HG03565 (cell line): ENCODE measurements at regions not wholly inside any gene's neighbourhood (a gene's known extent, or its start where the extent isn't known, plus 50 kb on each side); places are given as distances from the start of the nearest gene placed in this dataset.
A peak's percentile ranks its signal among the peaks of the same experiment; 100 is the strongest.
"Not testable (repeated sequence)": the region's sequence is repeated elsewhere in the genome, so short reads cannot be mapped to it uniquely, and the experiment has no call there.

Source experiments
- ATAC-seq: cut with Tn5 transposase; IDR thresholded peaks from one replicate; pipeline ENCODE4 v1.9.1; 2021; ENCODE audit warnings: mild to moderate bottlenecking, moderate library complexity; ENCODE audit not compliant: unreplicated experiment

- no peak for ATAC-seq
Observed at GRCh38 chr4:184335520-184335919, 117.8 kb upstream of the ENPP6 start.

GRCh38 chr4:184333446-184333845, 115.8 kb upstream of the ENPP6 start:
- not testable (repeated sequence) for ATAC-seq

- no peak for ATAC-seq
Observed at GRCh38 chr4:184331268-184331995, 113.8 kb upstream of the ENPP6 start.

- ATAC-seq = not testable (repeated sequence)
Observed at GRCh38 chr4:184330517-184331094, 112.9 kb upstream of the ENPP6 start.

GRCh38 chr4:184329659-184330400, 112.2 kb upstream of the ENPP6 start:
- peak; percentile 60 for ATAC-seq

- ATAC-seq = no peak
Observed at GRCh38 chr4:184329235-184329634, 111.6 kb upstream of the ENPP6 start.

- ATAC-seq = peak; percentile 68
Observed at GRCh38 chr4:184328022-184328736, 110.5 kb upstream of the ENPP6 start.

- no peak for ATAC-seq
Observed at GRCh38 chr4:184324939-184325477, 107.3 kb upstream of the ENPP6 start.

GRCh38 chr4:184322328-184323025, 104.8 kb upstream of the ENPP6 start:
- ATAC-seq = no peak

GRCh38 chr4:184320631-184321030, 103.0 kb upstream of the ENPP6 start:
- ATAC-seq = no peak

GRCh38 chr4:184318852-184319251, 101.2 kb upstream of the ENPP6 start:
- ATAC-seq = no peak

- ATAC-seq = no peak
Observed at GRCh38 chr4:184317234-184317918, 99.7 kb upstream of the ENPP6 start.

GRCh38 chr4:184316821-184317220, 99.1 kb upstream of the ENPP6 start:
- no peak for ATAC-seq

- no peak for ATAC-seq
Observed at GRCh38 chr4:184315675-184316359, 98.1 kb upstream of the ENPP6 start.

GRCh38 chr4:184313702-184314659, 96.3 kb upstream of the ENPP6 start:
- peak; percentile 59 for ATAC-seq

- no peak for ATAC-seq
Observed at GRCh38 chr4:184313058-184313581, 95.4 kb upstream of the ENPP6 start.

- no peak for ATAC-seq
Observed at GRCh38 chr4:184312126-184312525, 94.5 kb upstream of the ENPP6 start.
